IMR-90 (cell line): ENCODE measurements at regions not wholly inside any gene's neighbourhood (a gene's known extent, or its start where the extent isn't known, plus 50 kb on each side); places are given as distances from the start of the nearest gene placed in this dataset.

Experiments
- ATAC-seq: fragments of 200-7000 bp; cut with Tn5 transposase; 2 replicates; pipeline ENCODE4 v1.9.1; 2020; ENCODE audit warnings: low read depth, mild to moderate bottlenecking, moderate library complexity
- BruUV-seq: library from RNA; stranded (reverse); fragments of 400-500 nt; replicated peaks from 2 replicates; lab custom pipeline; 2021; lab: Mats Ljungman, UMichigan
- CTCF ChIA-PET: fragments of 300-600 bp; formaldehyde crosslinking; extraction: SDS; loops from one replicate; lab custom pipeline; 2021; ENCODE audit warnings: antibody characterized with exemption; lab: Yijun Ruan, JAX
- POLR2A ChIA-PET: fragments of 300-600 bp; sonication (Branson Sonifier 250); formaldehyde crosslinking; loops from one replicate; lab custom pipeline; 2022; ENCODE audit warnings: antibody characterized with exemption; ENCODE audit not compliant: unreplicated experiment; lab: Charles Lee
- DNase-seq: peaks from one replicate; pipeline ENCODE4 v3.0.0; 2013
- H2AFZ ChIP-seq: replicated peaks from 2 replicates; pipeline ENCODE3; 2013; ENCODE audit warnings: low read length, mild to moderate bottlenecking; ENCODE audit not compliant: poor library complexity
- H2AK5ac ChIP-seq: 2 replicates; pipeline ENCODE4 v1.6.1; 2013; ENCODE audit warnings: low read depth, low read length, inconsistent platforms
- H2AK9ac ChIP-seq: replicated peaks from 2 replicates; pipeline ENCODE3; 2013; ENCODE audit warnings: mild to moderate bottlenecking, low read depth, low read length, moderate library complexity; ENCODE audit not compliant: poor library complexity
- H2BK120ac ChIP-seq: 2 replicates; pipeline ENCODE4 v1.6.1; 2013; ENCODE audit warnings: low read depth, low read length, inconsistent platforms
- H2BK15ac ChIP-seq: 3 replicates; pipeline ENCODE4 v1.6.1; 2013; ENCODE audit warnings: low read depth, low read length, inconsistent platforms
- H2BK20ac ChIP-seq: 2 replicates; pipeline ENCODE4 v1.6.1; 2013; ENCODE audit warnings: low read depth, mild to moderate bottlenecking, inconsistent platforms, low read length, moderate library complexity
- H2BK5ac ChIP-seq: 2 replicates; pipeline ENCODE4 v1.6.1; 2013; ENCODE audit warnings: mild to moderate bottlenecking, low read depth, low read length, inconsistent platforms; ENCODE audit not compliant: poor library complexity, severe bottlenecking
- H3K14ac ChIP-seq: replicated peaks from 2 replicates; pipeline ENCODE4 v1.6.1; 2013; ENCODE audit warnings: low read depth, low read length, inconsistent platforms
- H3K18ac ChIP-seq: 2 replicates; pipeline ENCODE4 v1.6.1; 2013; ENCODE audit warnings: low read depth, low read length, control low read depth
- H3K23ac ChIP-seq: 2 replicates; pipeline ENCODE4 v1.6.1; 2013; ENCODE audit warnings: low read depth, low read length, inconsistent platforms
- H3K27ac ChIP-seq: 2 replicates; pipeline ENCODE4 v1.5.1; 2013; ENCODE audit warnings: mild to moderate bottlenecking, control low read depth, low read length; ENCODE audit not compliant: insufficient read depth
- H3K27me3 ChIP-seq: 2 replicates; pipeline ENCODE4 v1.6.1; 2013; ENCODE audit warnings: low read length; ENCODE audit not compliant: control insufficient read depth, insufficient read depth
- H3K36me3 ChIP-seq: 2 replicates; pipeline ENCODE4 v1.6.1; 2013; ENCODE audit warnings: low read length, mixed read lengths; ENCODE audit not compliant: control insufficient read depth, insufficient read depth
- H3K4ac ChIP-seq: 2 replicates; pipeline ENCODE4 v1.6.1; 2013; ENCODE audit warnings: low read depth, low read length, inconsistent platforms
- H3K4me1 ChIP-seq: 2 replicates; pipeline ENCODE4 v1.6.1; 2013; ENCODE audit warnings: low read length, mixed read lengths; ENCODE audit not compliant: control insufficient read depth, insufficient read depth
- H3K4me2 ChIP-seq: 2 replicates; pipeline ENCODE4 v1.6.1; 2013; ENCODE audit warnings: low read depth, mild to moderate bottlenecking, control low read depth, low read length, moderate library complexity
- H3K4me3 ChIP-seq: 2 replicates; pipeline ENCODE4 v1.5.1; 2013; ENCODE audit warnings: low read depth, mild to moderate bottlenecking, control low read depth, low read length, moderate library complexity; ENCODE audit not compliant: insufficient read depth
- H3K56ac ChIP-seq: 2 replicates; pipeline ENCODE4 v1.6.1; 2013; ENCODE audit warnings: low read length, inconsistent platforms; ENCODE audit not compliant: insufficient read depth; ENCODE audit errors: extremely low read depth
- H3K79me1 ChIP-seq, 2 experiments: 2 replicates each; pipeline ENCODE4 v1.6.1; 2013; ENCODE audit warnings: low read length in 2 of 2, inconsistent platforms in 1 of 2, low read depth in 1 of 2
- H3K9ac ChIP-seq: 2 replicates; pipeline ENCODE4 v1.6.1; 2013; ENCODE audit warnings: low read depth, low read length, control low read depth
- H3K9me1 ChIP-seq: 2 replicates; pipeline ENCODE4 v1.6.1; 2013; ENCODE audit warnings: low read length, inconsistent platforms; ENCODE audit not compliant: insufficient read depth
- H3K9me3 ChIP-seq: 2 replicates; pipeline ENCODE4 v1.6.1; 2013; ENCODE audit warnings: low read length; ENCODE audit not compliant: control insufficient read depth, insufficient read depth
- H4K20me1 ChIP-seq: 2 replicates; pipeline ENCODE4 v1.6.1; 2013; ENCODE audit warnings: low read length, inconsistent platforms; ENCODE audit not compliant: insufficient read depth
- H4K5ac ChIP-seq: 2 replicates; pipeline ENCODE4 v1.6.1; 2013; ENCODE audit warnings: mild to moderate bottlenecking, low read depth, low read length, control low read depth
- H4K8ac ChIP-seq, 2 experiments: 2 replicates each; pipeline ENCODE4 v1.6.1; 2013; ENCODE audit warnings: low read depth in 2 of 2, low read length in 2 of 2, control low read depth in 1 of 2, inconsistent platforms in 1 of 2
- H4K91ac ChIP-seq: 2 replicates; pipeline ENCODE4 v1.6.1; 2013; ENCODE audit warnings: low read depth, low read length, inconsistent platforms; ENCODE audit not compliant: insufficient read depth
- POLR2A ChIP-seq: IDR thresholded peaks from 2 replicates; pipeline ENCODE4 v1.6.1; 2012; ENCODE audit warnings: mild to moderate bottlenecking, low read depth, low read length
- WGBS, 2 experiments: methylation state at CpG; one replicate each; pipeline versions ENCODE4 v1.1.5 to v1.1.7; 2013; ENCODE audit warnings: missing lambda C conversion rate in 2 of 2; ENCODE audit not compliant: insufficient read length in 1 of 2; ENCODE audit errors: extremely low coverage in 2 of 2; 5-methylcytosine and 5-hydroxymethylcytosine counted together
- dilution Hi-C: fragments of 300-500 bp; cut with HindIII; formaldehyde crosslinking; loops from one replicate; pipeline ENCODE4 v1.14.3; 2018; ENCODE audit warnings: low sequenced_read_pairs; ENCODE audit not compliant: unreplicated experiment
- in situ Hi-C: fragments of 300-500 bp; cut with MboI; formaldehyde crosslinking; loops from 3 replicates; pipeline ENCODE4 v1.14.3; 2019; ENCODE audit warnings: low sequenced_read_pairs, inconsistent platforms, mixed read lengths
- intact Hi-C: fragments of 100-400 bp; cut with micrococcal nuclease; formaldehyde crosslinking; loops from 2 replicates; pipeline ENCODE4 v1.10.0; 2022

GRCh38 chr7:57210212-57210611, 78.0 kb upstream of the ZNF479 start:
- Histone ChIP-seq H3K4me2 (no peak overlapping the region), H3K9me1 (no peaks in the 10 kb centered on the region), H3K9me3 (peaks cover 23% of the 10 kb centered on the region; the same call in 1 of the 2 replicates), H2AK5ac (no peak overlapping the region), H3K14ac (no peak overlapping the region), H3K27me3 (no peaks in the 10 kb centered on the region), H4K5ac (no peak overlapping the region), H3K23ac (no peak overlapping the region), H2BK120ac (no peak overlapping the region), H3K18ac (no peak overlapping the region), H2AK9ac (no peak overlapping the region), H3K36me3 (no peaks in the 10 kb centered on the region), H3K79me1 (no peaks in the 10 kb centered on the region), H3K27ac (no peak overlapping the region), H4K8ac (no peak overlapping the region), H3K56ac (no peak overlapping the region), H3K4me1 (no peaks in the 10 kb centered on the region), H2AFZ (no peak overlapping the region), H2BK5ac (no peak overlapping the region), H3K9ac (no peak overlapping the region), H2BK20ac (no peak overlapping the region), H3K4me3 (no peak overlapping the region), H4K20me1 (no peaks in the 10 kb centered on the region), H2BK15ac (no peak overlapping the region), H3K4ac (no peak overlapping the region), H4K91ac (no peak overlapping the region)
- DNase-seq, result no peak
- BruUV-seq, result no TSS peak
- no peak for ATAC-seq
- ChIA-PET CTCF (no interaction called here), POLR2A (no interaction called here)
- in situ Hi-C loops, result no loop called here
- dilution Hi-C loops, result no loop called here
- TF ChIP-seq POLR2A, result no peak
- WGBS, 2 experiments, result no CpG with 5 or more reads among the region's 3 CpGs
- intact Hi-C loops, result no loop called here
